GM23338 (cell line): ENCODE measurements at regions not wholly inside any gene's neighbourhood (a gene's known extent, or its start where the extent isn't known, plus 50 kb on each side); places are given as distances from the start of the nearest gene placed in this dataset.

Source experiments
- ATAC-seq: fragments of 200-7000 bp; cut with Tn5 transposase; 3 replicates; pipeline ENCODE4 v1.9.1; 2020
- DNase-seq: peaks from one replicate; pipeline ENCODE4 v3.0.0-alpha.2; 2015; ENCODE audit warnings: low spot score
- H2AFZ ChIP-seq: fragments of 200-600 bp; sonication (generic); 2 replicates; pipeline ENCODE4 v1.8.0; 2016; ENCODE audit warnings: antibody characterized with exemption, mild to moderate bottlenecking, moderate library complexity
- H3F3A ChIP-seq: fragments of 200-600 bp; sonication (generic); replicated peaks from 2 replicates; pipeline ENCODE4 v1.8.0; 2017; ENCODE audit warnings: antibody characterized with exemption, mixed run types, low read depth
- H3K27ac ChIP-seq: fragments of 200-600 bp; sonication (generic); 2 replicates; pipeline ENCODE4 v1.6.1; 2016; ENCODE audit warnings: low read depth
- H3K27me3 ChIP-seq: fragments of 200-600 bp; sonication (generic); 2 replicates; pipeline ENCODE4 v1.8.0; 2016; ENCODE audit warnings: mild to moderate bottlenecking, mixed run types, moderate library complexity; ENCODE audit not compliant: insufficient read depth
- H3K36me3 ChIP-seq: fragments of 200-600 bp; sonication (generic); 2 replicates; pipeline ENCODE4 v1.8.0; 2016; ENCODE audit warnings: mild to moderate bottlenecking; ENCODE audit not compliant: insufficient read depth
- H3K4me1 ChIP-seq: fragments of 200-600 bp; sonication (generic); 2 replicates; pipeline ENCODE4 v1.8.0; 2016; ENCODE audit warnings: mild to moderate bottlenecking, moderate library complexity; ENCODE audit not compliant: insufficient read depth
- H3K4me2 ChIP-seq: fragments of 200-600 bp; sonication (generic); 2 replicates; pipeline ENCODE4 v1.7.1; 2017; ENCODE audit warnings: mixed run types
- H3K4me3 ChIP-seq: fragments of 200-600 bp; sonication (generic); 2 replicates; pipeline ENCODE4 v1.6.1; 2016; ENCODE audit warnings: mixed run types
- H3K79me2 ChIP-seq: fragments of 200-600 bp; sonication (generic); replicated peaks from 2 replicates; pipeline ENCODE4 v1.8.0; 2017; ENCODE audit warnings: mild to moderate bottlenecking; ENCODE audit not compliant: insufficient read depth
- H3K9me2 ChIP-seq: fragments of 200-600 bp; sonication (generic); 2 replicates; pipeline ENCODE4 v1.8.0; 2017; ENCODE audit not compliant: insufficient read depth
- H4K20me1 ChIP-seq: fragments of 200-600 bp; sonication (generic); replicated peaks from 2 replicates; pipeline ENCODE4 v1.8.0; 2017; ENCODE audit warnings: mild to moderate bottlenecking; ENCODE audit not compliant: insufficient read depth
- H3K27ac Mint-ChIP-seq: 2 replicates; pipeline ENCODE4 v1.8.0; 2020; ENCODE audit warnings: inconsistent platforms, mild to moderate bottlenecking, moderate library complexity, mixed read lengths
- H3K27me3 Mint-ChIP-seq: 3 replicates; pipeline ENCODE4 v1.8.0; 2022; ENCODE audit warnings: low read depth, mild to moderate bottlenecking, moderate library complexity, mixed read lengths, inconsistent platforms; ENCODE audit not compliant: insufficient read depth, poor library complexity
- H3K36me3 Mint-ChIP-seq: 3 replicates; pipeline ENCODE4 v1.8.0; 2021; ENCODE audit warnings: low read depth, mild to moderate bottlenecking, inconsistent platforms, moderate library complexity, mixed read lengths
- H3K4me1 Mint-ChIP-seq: 3 replicates; pipeline ENCODE4 v1.8.0; 2020; ENCODE audit warnings: mild to moderate bottlenecking, inconsistent platforms, mixed read lengths
- H3K4me3 Mint-ChIP-seq: 3 replicates; pipeline ENCODE4 v1.8.0; 2021; ENCODE audit warnings: moderate library complexity, mild to moderate bottlenecking, inconsistent platforms, mixed read lengths
- H3K9me3 Mint-ChIP-seq: 3 replicates; pipeline ENCODE4 v1.8.0; 2020; ENCODE audit warnings: moderate library complexity, mild to moderate bottlenecking, inconsistent platforms, mixed read lengths
- EZH2 ChIP-seq: fragments of 200-600 bp; sonication (generic); IDR thresholded peaks from one replicate; pipeline ENCODE4 v1.8.0; 2017; ENCODE audit warnings: antibody characterized with exemption, mild to moderate bottlenecking, low read depth; ENCODE audit not compliant: unreplicated experiment
- EZH2phosphoT487 ChIP-seq: fragments of 200-600 bp; sonication (generic); IDR thresholded peaks from one replicate; pipeline ENCODE4 v1.8.1; 2018; ENCODE audit warnings: antibody characterized with exemption; ENCODE audit not compliant: unreplicated experiment
- JUNB ChIP-seq: IDR thresholded peaks from one replicate; pipeline ENCODE4 v1.6.1; 2016; ENCODE audit warnings: antibody characterized with exemption; ENCODE audit not compliant: unreplicated experiment
- POLR2AphosphoS5 ChIP-seq: IDR thresholded peaks from 2 replicates; pipeline ENCODE4 v1.6.1; 2016; ENCODE audit warnings: antibody characterized with exemption, low read depth
- REST ChIP-seq: IDR thresholded peaks from one replicate; pipeline ENCODE4 v1.6.1; 2018; ENCODE audit warnings: antibody characterized with exemption; ENCODE audit not compliant: unreplicated experiment
- STAT1 ChIP-seq: IDR thresholded peaks from one replicate; pipeline ENCODE4 v1.6.1; 2016; ENCODE audit warnings: antibody characterized with exemption; ENCODE audit not compliant: unreplicated experiment
- TF ChIP-seq, protein P1 (sequence below), 2 experiments: fragments of 200-600 bp in 1 of 2; sonication (generic) in 1 of 2; conservative IDR thresholded peaks; 2 replicates each; pipeline versions ENCODE4 v1.5.1 to v1.6.1; 2016 to 2017; ENCODE audit warnings: antibody characterized with exemption in 2 of 2, low read depth in 2 of 2, mild to moderate bottlenecking in 2 of 2, moderate library complexity in 1 of 2
- TF ChIP-seq, protein P2 (sequence below): IDR thresholded peaks from 2 replicates; pipeline ENCODE4 v1.6.1; 2016; ENCODE audit warnings: antibody characterized with exemption
- TF ChIP-seq, protein P3 (sequence below): fragments of 250-450 bp; sonication (Bioruptor Pico); IDR thresholded peaks from 2 replicates; pipeline ENCODE4 v1.5.0; 2020; ENCODE audit warnings: mild to moderate bottlenecking, moderate library complexity

- TF ChIP-seq, protein P1, sequence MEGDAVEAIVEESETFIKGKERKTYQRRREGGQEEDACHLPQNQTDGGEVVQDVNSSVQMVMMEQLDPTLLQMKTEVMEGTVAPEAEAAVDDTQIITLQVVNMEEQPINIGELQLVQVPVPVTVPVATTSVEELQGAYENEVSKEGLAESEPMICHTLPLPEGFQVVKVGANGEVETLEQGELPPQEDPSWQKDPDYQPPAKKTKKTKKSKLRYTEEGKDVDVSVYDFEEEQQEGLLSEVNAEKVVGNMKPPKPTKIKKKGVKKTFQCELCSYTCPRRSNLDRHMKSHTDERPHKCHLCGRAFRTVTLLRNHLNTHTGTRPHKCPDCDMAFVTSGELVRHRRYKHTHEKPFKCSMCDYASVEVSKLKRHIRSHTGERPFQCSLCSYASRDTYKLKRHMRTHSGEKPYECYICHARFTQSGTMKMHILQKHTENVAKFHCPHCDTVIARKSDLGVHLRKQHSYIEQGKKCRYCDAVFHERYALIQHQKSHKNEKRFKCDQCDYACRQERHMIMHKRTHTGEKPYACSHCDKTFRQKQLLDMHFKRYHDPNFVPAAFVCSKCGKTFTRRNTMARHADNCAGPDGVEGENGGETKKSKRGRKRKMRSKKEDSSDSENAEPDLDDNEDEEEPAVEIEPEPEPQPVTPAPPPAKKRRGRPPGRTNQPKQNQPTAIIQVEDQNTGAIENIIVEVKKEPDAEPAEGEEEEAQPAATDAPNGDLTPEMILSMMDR (conservative IDR thresholded peaks at IDR 0.05; ENCODE audit: low read depth in 2 of 2) = no peak
- TF ChIP-seq, protein P2, sequence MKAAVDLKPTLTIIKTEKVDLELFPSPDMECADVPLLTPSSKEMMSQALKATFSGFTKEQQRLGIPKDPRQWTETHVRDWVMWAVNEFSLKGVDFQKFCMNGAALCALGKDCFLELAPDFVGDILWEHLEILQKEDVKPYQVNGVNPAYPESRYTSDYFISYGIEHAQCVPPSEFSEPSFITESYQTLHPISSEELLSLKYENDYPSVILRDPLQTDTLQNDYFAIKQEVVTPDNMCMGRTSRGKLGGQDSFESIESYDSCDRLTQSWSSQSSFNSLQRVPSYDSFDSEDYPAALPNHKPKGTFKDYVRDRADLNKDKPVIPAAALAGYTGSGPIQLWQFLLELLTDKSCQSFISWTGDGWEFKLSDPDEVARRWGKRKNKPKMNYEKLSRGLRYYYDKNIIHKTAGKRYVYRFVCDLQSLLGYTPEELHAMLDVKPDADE = no peak
- TF ChIP-seq POLR2AphosphoS5 (no peak), EZH2phosphoT487 (no peak)
Observed at GRCh38 chr1:199301472-199302217, 662.8 kb downstream of the PTPRC start (continued).

DNA sequence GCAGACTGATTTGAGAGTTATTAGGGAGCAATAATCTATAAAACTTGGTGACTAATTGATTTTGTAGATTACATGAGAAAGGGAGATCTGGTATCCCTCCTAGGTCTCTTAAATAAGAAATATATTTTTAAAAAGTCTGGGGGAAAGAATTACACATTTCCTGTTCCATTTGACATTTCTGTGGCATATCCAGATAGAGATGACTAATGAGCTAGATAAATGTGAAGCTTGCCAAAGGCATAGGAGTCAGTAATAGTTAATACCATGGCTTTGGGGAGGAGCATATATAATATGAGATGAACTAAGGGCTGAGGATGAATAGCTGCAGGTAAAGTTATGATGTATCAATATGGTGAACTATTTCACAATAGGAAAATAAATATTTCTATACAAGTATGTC lies 663.7 kb downstream of the PTPRC start:
- Mint-ChIP-seq H3K4me1 (peaks cover 19% of the 10 kb centered on the region), H3K27me3 (no peaks in the 10 kb centered on the region), H3K9me3 (no peaks in the 10 kb centered on the region), H3K27ac (no peak overlapping the region), H3K36me3 (no peaks in the 10 kb centered on the region), H3K4me3 (no peak overlapping the region)
- no peak overlapping the region for H3K27ac ChIP-seq
- H4K20me1 ChIP-seq = no peaks in the 10 kb centered on the region
- DNase-seq (no peak), ATAC-seq (no peak)
- no peaks in the 10 kb centered on the region for H3K27me3 ChIP-seq
- H3K36me3 ChIP-seq = no peaks in the 10 kb centered on the region
- no peak overlapping the region for H2AFZ ChIP-seq
- no peak overlapping the region for H3K4me3 ChIP-seq
- no peaks in the 10 kb centered on the region for H3K9me2 ChIP-seq
- H3K4me1 ChIP-seq = peaks cover 23% of the 10 kb centered on the region
- no peaks in the 10 kb centered on the region for H3K79me2 ChIP-seq
- H3K4me2 ChIP-seq = no peak overlapping the region
- H3F3A ChIP-seq = no peaks in the 10 kb centered on the region
- TF ChIP-seq EZH2 = no peak
- TF ChIP-seq, protein P3, sequence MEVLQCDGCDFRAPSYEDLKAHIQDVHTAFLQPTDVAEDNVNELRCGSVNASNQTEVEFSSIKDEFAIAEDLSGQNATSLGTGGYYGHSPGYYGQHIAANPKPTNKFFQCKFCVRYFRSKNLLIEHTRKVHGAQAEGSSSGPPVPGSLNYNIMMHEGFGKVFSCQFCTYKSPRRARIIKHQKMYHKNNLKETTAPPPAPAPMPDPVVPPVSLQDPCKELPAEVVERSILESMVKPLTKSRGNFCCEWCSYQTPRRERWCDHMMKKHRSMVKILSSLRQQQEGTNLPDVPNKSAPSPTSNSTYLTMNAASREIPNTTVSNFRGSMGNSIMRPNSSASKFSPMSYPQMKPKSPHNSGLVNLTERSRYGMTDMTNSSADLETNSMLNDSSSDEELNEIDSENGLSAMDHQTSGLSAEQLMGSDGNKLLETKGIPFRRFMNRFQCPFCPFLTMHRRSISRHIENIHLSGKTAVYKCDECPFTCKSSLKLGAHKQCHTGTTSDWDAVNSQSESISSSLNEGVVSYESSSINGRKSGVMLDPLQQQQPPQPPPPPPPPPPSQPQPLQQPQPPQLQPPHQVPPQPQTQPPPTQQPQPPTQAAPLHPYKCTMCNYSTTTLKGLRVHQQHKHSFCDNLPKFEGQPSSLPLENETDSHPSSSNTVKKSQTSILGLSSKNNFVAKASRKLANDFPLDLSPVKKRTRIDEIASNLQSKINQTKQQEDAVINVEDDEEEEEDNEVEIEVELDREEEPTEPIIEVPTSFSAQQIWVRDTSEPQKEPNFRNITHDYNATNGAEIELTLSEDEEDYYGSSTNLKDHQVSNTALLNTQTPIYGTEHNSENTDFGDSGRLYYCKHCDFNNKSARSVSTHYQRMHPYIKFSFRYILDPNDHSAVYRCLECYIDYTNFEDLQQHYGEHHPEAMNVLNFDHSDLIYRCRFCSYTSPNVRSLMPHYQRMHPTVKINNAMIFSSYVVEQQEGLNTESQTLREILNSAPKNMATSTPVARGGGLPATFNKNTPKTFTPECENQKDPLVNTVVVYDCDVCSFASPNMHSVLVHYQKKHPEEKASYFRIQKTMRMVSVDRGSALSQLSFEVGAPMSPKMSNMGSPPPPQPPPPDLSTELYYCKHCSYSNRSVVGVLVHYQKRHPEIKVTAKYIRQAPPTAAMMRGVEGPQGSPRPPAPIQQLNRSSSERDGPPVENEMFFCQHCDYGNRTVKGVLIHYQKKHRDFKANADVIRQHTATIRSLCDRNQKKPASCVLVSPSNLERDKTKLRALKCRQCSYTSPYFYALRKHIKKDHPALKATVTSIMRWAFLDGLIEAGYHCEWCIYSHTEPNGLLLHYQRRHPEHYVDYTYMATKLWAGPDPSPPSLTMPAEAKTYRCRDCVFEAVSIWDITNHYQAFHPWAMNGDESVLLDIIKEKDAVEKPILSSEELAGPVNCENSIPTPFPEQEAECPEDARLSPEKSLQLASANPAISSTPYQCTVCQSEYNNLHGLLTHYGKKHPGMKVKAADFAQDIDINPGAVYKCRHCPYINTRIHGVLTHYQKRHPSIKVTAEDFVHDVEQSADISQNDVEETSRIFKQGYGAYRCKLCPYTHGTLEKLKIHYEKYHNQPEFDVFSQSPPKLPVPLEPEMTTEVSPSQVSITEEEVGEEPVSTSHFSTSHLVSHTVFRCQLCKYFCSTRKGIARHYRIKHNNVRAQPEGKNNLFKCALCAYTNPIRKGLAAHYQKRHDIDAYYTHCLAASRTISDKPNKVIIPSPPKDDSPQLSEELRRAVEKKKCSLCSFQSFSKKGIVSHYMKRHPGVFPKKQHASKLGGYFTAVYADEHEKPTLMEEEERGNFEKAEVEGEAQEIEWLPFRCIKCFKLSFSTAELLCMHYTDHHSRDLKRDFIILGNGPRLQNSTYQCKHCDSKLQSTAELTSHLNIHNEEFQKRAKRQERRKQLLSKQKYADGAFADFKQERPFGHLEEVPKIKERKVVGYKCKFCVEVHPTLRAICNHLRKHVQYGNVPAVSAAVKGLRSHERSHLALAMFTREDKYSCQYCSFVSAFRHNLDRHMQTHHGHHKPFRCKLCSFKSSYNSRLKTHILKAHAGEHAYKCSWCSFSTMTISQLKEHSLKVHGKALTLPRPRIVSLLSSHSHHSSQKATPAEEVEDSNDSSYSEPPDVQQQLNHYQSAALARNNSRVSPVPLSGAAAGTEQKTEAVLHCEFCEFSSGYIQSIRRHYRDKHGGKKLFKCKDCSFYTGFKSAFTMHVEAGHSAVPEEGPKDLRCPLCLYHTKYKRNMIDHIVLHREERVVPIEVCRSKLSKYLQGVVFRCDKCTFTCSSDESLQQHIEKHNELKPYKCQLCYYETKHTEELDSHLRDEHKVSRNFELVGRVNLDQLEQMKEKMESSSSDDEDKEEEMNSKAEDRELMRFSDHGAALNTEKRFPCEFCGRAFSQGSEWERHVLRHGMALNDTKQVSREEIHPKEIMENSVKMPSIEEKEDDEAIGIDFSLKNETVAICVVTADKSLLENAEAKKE = no peak
- TF ChIP-seq, protein P1 (conservative IDR thresholded peaks at IDR 0.05; ENCODE audit: low read depth in 2 of 2) = no peak
- TF ChIP-seq REST = no peak
- no peak for TF ChIP-seq STAT1
- no peak for TF ChIP-seq JUNB
- no peak for TF ChIP-seq POLR2AphosphoS5
